SK-N-SH treated with all-trans-retinoic acid at 6 μM for 48 hours (cell line): ENCODE measurements at regions not wholly inside any gene's neighbourhood (a gene's known extent, or its start where the extent isn't known, plus 50 kb on each side); places are given as distances from the start of the nearest gene placed in this dataset.

Experiments used
- ATAC-seq: fragments of 200-7000 bp; cut with Tn5 transposase; 3 replicates; pipeline ENCODE4 v1.9.1; 2020; ENCODE audit warnings: mild to moderate bottlenecking, moderate library complexity
- ARNTL ChIP-seq: fragments of 450-650 bp; formaldehyde crosslinking; IDR thresholded peaks from 2 replicates; pipeline ENCODE4 v1.5.0; 2020; ENCODE audit warnings: low read depth, mild to moderate bottlenecking, moderate library complexity, borderline replicate concordance
- BACH2 ChIP-seq: fragments of 250-450 bp; sonication (Bioruptor Pico); IDR thresholded peaks from 2 replicates; pipeline ENCODE4 v1.9.0; 2021; ENCODE audit warnings: mild to moderate bottlenecking, borderline replicate concordance
- CSDC2 ChIP-seq: fragments of 250-450 bp; sonication (Bioruptor Pico); IDR thresholded peaks from 2 replicates; pipeline ENCODE4 v1.5.0; 2020; ENCODE audit warnings: mild to moderate bottlenecking, moderate library complexity
- ESRRG ChIP-seq: fragments of 250-450 bp; sonication (Bioruptor Pico); IDR thresholded peaks from 2 replicates; pipeline ENCODE4 v1.6.1; 2021; ENCODE audit warnings: mild to moderate bottlenecking
- GLIS3 ChIP-seq: fragments of 250-450 bp; sonication (Bioruptor Pico); IDR thresholded peaks from 2 replicates; pipeline ENCODE4 v1.5.0; 2020; ENCODE audit warnings: mild to moderate bottlenecking, moderate library complexity
- ISL1 ChIP-seq: fragments of 250-450 bp; sonication (Bioruptor Pico); IDR thresholded peaks from 2 replicates; pipeline ENCODE4 v2.1.2; 2022; ENCODE audit warnings: mild to moderate bottlenecking, moderate library complexity
- OSR1 ChIP-seq: fragments of 250-450 bp; sonication (Bioruptor Pico); IDR thresholded peaks from 2 replicates; pipeline ENCODE4 v1.8.0; 2022; ENCODE audit warnings: moderate library complexity, mild to moderate bottlenecking, inconsistent platforms
- PPARA ChIP-seq: fragments of 250-450 bp; sonication (Bioruptor Pico); IDR thresholded peaks from 2 replicates; pipeline ENCODE4 v1.5.0; 2020; ENCODE audit warnings: mild to moderate bottlenecking, borderline replicate concordance
- RARB ChIP-seq: fragments of 250-450 bp; sonication (Bioruptor Pico); IDR thresholded peaks from 2 replicates; pipeline ENCODE4 v1.8.0; 2021; ENCODE audit warnings: mild to moderate bottlenecking, moderate library complexity
- SNAI2 ChIP-seq: fragments of 250-450 bp; sonication (Bioruptor Pico); IDR thresholded peaks from 2 replicates; pipeline ENCODE4 v1.5.0; 2020; ENCODE audit warnings: mild to moderate bottlenecking, moderate library complexity
- TCF4 ChIP-seq: fragments of 250-450 bp; sonication (Bioruptor Pico); IDR thresholded peaks from 2 replicates; pipeline ENCODE4 v1.8.0; 2021; ENCODE audit warnings: mild to moderate bottlenecking, moderate library complexity, borderline replicate concordance
- ZC3H10 ChIP-seq: fragments of 250-450 bp; sonication (Bioruptor Pico); IDR thresholded peaks from 2 replicates; pipeline ENCODE4 v1.5.1; 2021; ENCODE audit warnings: mild to moderate bottlenecking, moderate library complexity
- ZFP30 ChIP-seq: fragments of 450-650 bp; formaldehyde crosslinking; IDR thresholded peaks from 2 replicates; pipeline ENCODE4 v1.5.0; 2022; ENCODE audit warnings: mild to moderate bottlenecking, moderate library complexity
- ZNF565 ChIP-seq: fragments of 450-650 bp; formaldehyde crosslinking; conservative IDR thresholded peaks from 2 replicates; pipeline ENCODE4 v1.5.0; 2020; ENCODE audit warnings: low read depth, mild to moderate bottlenecking, moderate library complexity
- ZNF70 ChIP-seq: fragments of 450-650 bp; formaldehyde crosslinking; IDR thresholded peaks from 2 replicates; pipeline ENCODE4 v1.5.0; 2020; ENCODE audit warnings: mild to moderate bottlenecking, moderate library complexity
- ZNF8 ChIP-seq: fragments of 450-650 bp; formaldehyde crosslinking; IDR thresholded peaks from 2 replicates; pipeline ENCODE4 v1.5.0; 2020; ENCODE audit warnings: mild to moderate bottlenecking, moderate library complexity
- TF ChIP-seq, protein P1 (sequence below): fragments of 250-450 bp; sonication (Bioruptor Pico); IDR thresholded peaks from 2 replicates; pipeline ENCODE4 v1.5.0; 2020; ENCODE audit warnings: mild to moderate bottlenecking, moderate library complexity
- TF ChIP-seq, protein P2 (sequence below): fragments of 250-450 bp; sonication (Bioruptor Pico); IDR thresholded peaks from 2 replicates; pipeline ENCODE4 v1.8.0; 2021; ENCODE audit warnings: low read depth, mild to moderate bottlenecking, moderate library complexity, borderline replicate concordance
- TF ChIP-seq, protein P3 (sequence below): fragments of 250-450 bp; sonication (Bioruptor Pico); IDR thresholded peaks from 2 replicates; pipeline ENCODE4 v1.8.0; 2020; ENCODE audit warnings: mild to moderate bottlenecking, moderate library complexity, borderline replicate concordance
- TF ChIP-seq, protein P4 (sequence below): fragments of 250-450 bp; sonication (Bioruptor Pico); IDR thresholded peaks from 2 replicates; pipeline ENCODE4 v1.5.1; 2020; ENCODE audit warnings: low read depth, mild to moderate bottlenecking, moderate library complexity
- TF ChIP-seq, protein P5 (sequence below): fragments of 250-450 bp; sonication (Bioruptor Pico); IDR thresholded peaks from 2 replicates; pipeline ENCODE4 v1.5.1; 2021; ENCODE audit warnings: mild to moderate bottlenecking, moderate library complexity

DNA sequence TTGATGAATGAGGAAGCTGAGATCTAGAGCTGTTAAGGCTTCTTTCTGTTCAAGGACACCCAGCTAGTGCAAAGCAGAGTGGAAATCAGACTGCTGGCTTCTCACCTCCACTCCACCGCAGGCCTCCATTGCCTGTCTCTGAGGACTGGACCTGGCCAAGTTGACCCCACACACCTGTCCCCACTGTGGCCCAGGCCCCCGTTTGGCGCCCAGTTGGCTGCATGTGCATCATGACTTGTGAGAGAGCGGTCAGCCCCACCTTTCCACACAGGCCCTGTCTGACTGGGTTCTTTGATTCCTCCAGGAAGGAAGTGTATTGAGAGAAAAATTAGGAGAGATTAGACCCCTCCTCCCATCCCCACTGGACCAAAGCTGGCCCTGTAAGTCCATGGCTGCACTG, 206.3 kb upstream of the TLE3 start:
- TF ChIP-seq ISL1 (CRISPR knock-in tag) (no peak), ZNF565 (CRISPR knock-in tag) (no peak), ZFP30 (CRISPR knock-in tag) (no peak), RARB (CRISPR knock-in tag) (no peak), GLIS3 (CRISPR knock-in tag) (no peak), ARNTL (no peak), TCF4 (no peak), ZNF70 (no peak), ZC3H10 (CRISPR knock-in tag) (no peak), ZNF8 (no peak), CSDC2 (CRISPR knock-in tag) (no peak), OSR1 (no peak), BACH2 (CRISPR knock-in tag) (no peak), PPARA (CRISPR knock-in tag) (no peak), SNAI2 (no peak)
- TF ChIP-seq, protein P1, sequence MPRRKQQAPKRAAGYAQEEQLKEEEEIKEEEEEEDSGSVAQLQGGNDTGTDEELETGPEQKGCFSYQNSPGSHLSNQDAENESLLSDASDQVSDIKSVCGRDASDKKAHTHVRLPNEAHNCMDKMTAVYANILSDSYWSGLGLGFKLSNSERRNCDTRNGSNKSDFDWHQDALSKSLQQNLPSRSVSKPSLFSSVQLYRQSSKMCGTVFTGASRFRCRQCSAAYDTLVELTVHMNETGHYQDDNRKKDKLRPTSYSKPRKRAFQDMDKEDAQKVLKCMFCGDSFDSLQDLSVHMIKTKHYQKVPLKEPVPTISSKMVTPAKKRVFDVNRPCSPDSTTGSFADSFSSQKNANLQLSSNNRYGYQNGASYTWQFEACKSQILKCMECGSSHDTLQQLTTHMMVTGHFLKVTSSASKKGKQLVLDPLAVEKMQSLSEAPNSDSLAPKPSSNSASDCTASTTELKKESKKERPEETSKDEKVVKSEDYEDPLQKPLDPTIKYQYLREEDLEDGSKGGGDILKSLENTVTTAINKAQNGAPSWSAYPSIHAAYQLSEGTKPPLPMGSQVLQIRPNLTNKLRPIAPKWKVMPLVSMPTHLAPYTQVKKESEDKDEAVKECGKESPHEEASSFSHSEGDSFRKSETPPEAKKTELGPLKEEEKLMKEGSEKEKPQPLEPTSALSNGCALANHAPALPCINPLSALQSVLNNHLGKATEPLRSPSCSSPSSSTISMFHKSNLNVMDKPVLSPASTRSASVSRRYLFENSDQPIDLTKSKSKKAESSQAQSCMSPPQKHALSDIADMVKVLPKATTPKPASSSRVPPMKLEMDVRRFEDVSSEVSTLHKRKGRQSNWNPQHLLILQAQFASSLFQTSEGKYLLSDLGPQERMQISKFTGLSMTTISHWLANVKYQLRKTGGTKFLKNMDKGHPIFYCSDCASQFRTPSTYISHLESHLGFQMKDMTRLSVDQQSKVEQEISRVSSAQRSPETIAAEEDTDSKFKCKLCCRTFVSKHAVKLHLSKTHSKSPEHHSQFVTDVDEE (CRISPR knock-in tag): no peak
- TF ChIP-seq, protein P2, sequence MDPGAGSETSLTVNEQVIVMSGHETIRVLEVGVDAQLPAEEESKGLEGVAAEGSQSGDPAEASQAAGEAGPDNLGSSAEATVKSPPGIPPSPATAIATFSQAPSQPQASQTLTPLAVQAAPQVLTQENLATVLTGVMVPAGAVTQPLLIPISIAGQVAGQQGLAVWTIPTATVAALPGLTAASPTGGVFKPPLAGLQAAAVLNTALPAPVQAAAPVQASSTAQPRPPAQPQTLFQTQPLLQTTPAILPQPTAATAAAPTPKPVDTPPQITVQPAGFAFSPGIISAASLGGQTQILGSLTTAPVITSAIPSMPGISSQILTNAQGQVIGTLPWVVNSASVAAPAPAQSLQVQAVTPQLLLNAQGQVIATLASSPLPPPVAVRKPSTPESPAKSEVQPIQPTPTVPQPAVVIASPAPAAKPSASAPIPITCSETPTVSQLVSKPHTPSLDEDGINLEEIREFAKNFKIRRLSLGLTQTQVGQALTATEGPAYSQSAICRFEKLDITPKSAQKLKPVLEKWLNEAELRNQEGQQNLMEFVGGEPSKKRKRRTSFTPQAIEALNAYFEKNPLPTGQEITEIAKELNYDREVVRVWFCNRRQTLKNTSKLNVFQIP: no peak
- TF ChIP-seq, protein P3, sequence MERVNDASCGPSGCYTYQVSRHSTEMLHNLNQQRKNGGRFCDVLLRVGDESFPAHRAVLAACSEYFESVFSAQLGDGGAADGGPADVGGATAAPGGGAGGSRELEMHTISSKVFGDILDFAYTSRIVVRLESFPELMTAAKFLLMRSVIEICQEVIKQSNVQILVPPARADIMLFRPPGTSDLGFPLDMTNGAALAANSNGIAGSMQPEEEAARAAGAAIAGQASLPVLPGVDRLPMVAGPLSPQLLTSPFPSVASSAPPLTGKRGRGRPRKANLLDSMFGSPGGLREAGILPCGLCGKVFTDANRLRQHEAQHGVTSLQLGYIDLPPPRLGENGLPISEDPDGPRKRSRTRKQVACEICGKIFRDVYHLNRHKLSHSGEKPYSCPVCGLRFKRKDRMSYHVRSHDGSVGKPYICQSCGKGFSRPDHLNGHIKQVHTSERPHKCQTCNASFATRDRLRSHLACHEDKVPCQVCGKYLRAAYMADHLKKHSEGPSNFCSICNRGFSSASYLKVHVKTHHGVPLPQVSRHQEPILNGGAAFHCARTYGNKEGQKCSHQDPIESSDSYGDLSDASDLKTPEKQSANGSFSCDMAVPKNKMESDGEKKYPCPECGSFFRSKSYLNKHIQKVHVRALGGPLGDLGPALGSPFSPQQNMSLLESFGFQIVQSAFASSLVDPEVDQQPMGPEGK (CRISPR knock-in tag): no peak
- TF ChIP-seq, protein P4, sequence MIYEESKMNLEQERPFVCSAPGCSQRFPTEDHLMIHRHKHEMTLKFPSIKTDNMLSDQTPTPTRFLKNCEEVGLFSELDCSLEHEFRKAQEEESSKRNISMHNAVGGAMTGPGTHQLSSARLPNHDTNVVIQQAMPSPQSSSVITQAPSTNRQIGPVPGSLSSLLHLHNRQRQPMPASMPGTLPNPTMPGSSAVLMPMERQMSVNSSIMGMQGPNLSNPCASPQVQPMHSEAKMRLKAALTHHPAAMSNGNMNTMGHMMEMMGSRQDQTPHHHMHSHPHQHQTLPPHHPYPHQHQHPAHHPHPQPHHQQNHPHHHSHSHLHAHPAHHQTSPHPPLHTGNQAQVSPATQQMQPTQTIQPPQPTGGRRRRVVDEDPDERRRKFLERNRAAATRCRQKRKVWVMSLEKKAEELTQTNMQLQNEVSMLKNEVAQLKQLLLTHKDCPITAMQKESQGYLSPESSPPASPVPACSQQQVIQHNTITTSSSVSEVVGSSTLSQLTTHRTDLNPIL (CRISPR knock-in tag): no peak
- ATAC-seq: no peak

DNA sequence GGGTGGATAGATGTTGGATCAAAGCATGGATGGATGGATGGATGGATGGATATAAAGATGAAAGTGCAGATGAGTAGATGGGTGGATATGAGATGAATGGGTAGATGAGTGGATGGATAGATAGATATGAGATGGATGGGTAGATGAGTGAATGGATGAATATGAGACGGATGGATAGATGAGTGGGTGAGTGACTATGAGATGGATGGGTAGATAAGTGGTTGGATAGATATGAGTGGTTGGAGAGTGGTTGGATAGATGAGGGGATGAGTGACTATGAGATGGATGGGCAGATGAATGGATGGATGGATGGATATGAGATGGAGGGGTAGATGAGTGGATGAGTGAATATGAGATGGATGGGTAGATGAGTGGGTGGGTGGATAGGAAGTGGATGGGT, 204.6 kb upstream of the TLE3 start:
- no peak for ATAC-seq
- TF ChIP-seq ZC3H10 (CRISPR knock-in tag) (no peak), ZNF565 (CRISPR knock-in tag) (no peak), TCF4 (no peak), BACH2 (CRISPR knock-in tag) (no peak), PPARA (CRISPR knock-in tag) (no peak), SNAI2 (no peak), ARNTL (no peak), ZFP30 (CRISPR knock-in tag) (no peak), GLIS3 (CRISPR knock-in tag) (no peak), RARB (CRISPR knock-in tag) (no peak), ESRRG (CRISPR knock-in tag) (no peak)
- TF ChIP-seq, protein P2: no peak
- TF ChIP-seq, protein P4 (CRISPR knock-in tag): no peak
- TF ChIP-seq, protein P1 (CRISPR knock-in tag): no peak
- TF ChIP-seq, protein P5, sequence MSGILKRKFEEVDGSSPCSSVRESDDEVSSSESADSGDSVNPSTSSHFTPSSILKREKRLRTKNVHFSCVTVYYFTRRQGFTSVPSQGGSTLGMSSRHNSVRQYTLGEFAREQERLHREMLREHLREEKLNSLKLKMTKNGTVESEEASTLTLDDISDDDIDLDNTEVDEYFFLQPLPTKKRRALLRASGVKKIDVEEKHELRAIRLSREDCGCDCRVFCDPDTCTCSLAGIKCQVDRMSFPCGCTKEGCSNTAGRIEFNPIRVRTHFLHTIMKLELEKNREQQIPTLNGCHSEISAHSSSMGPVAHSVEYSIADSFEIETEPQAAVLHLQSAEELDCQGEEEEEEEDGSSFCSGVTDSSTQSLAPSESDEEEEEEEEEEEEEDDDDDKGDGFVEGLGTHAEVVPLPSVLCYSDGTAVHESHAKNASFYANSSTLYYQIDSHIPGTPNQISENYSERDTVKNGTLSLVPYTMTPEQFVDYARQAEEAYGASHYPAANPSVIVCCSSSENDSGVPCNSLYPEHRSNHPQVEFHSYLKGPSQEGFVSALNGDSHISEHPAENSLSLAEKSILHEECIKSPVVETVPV: no peak
- TF ChIP-seq, protein P3 (CRISPR knock-in tag): no peak
